ENCODE measurements at regions not wholly inside any gene's neighbourhood (a gene's known extent, or its start where the extent isn't known, plus 50 kb on each side); places are given as distances from the start of the nearest gene placed in this dataset.

GRCh38 chr13:87005511-87005910, 665.7 kb upstream of the SLITRK5 start:
- no peak overlapping the region for H3K4me3 ChIP-seq (ENCODE audit: low read depth, low read length)
- no peak for TF ChIP-seq CTCF (IDR thresholded peaks at IDR 0.05; ENCODE audit: borderline replicate concordance, insufficient read depth, low read depth, low read length)

- H3K4me3 ChIP-seq (ENCODE audit: low read depth, low read length) = no peak overlapping the region
- TF ChIP-seq CTCF (IDR thresholded peaks at IDR 0.05; ENCODE audit: borderline replicate concordance, insufficient read depth, low read depth, low read length) = no peak
Measured at GRCh38 chr13:87035526-87035925, 635.6 kb upstream of the SLITRK5 start.

DNA sequence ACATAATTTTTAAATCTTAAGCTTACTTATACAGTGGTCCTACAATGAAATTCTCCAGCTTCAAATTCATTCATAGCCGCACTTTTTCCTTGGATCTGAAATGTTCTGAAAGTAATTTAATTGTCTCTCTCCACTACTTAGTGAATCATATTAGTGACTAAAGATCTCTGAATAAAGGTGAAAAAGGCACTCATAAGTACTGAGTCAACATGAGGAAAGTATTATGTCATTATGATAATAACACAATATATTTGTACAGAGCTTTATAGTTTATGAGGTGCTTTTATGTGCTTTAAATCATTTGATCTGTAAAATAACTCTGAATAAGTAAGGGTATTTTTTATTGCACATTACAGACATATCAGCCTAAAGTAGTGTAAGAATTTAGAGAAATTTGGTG, 628.2 kb upstream of the SLITRK5 start:
- no peak overlapping the region for H3K4me3 ChIP-seq (ENCODE audit: low read depth, low read length)
- TF ChIP-seq CTCF (IDR thresholded peaks at IDR 0.05; ENCODE audit: borderline replicate concordance, insufficient read depth, low read depth, low read length) = no peak

DNA sequence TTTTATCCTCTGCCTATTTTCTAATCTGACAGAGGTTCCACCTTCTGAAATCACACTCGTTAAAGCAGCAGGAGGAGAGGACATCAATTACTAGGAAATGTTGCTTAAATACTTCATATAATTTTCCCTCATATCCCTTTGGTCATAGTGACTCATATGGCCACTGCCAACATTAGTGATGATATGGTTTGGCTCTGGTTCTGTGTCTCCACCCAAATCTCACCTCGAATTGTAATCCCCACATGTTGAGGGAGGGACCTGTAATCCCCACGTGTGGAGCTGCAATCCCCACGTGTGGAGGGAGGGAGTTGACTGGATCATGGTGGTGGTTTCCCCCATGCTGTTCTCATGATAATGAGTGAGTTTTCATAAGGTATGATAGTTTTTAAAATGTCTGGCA, 618.4 kb upstream of the SLITRK5 start:
- no peak for TF ChIP-seq CTCF (IDR thresholded peaks at IDR 0.05; ENCODE audit: borderline replicate concordance, insufficient read depth, low read depth, low read length)
- no peak overlapping the region for H3K4me3 ChIP-seq (ENCODE audit: low read depth, low read length)

DNA sequence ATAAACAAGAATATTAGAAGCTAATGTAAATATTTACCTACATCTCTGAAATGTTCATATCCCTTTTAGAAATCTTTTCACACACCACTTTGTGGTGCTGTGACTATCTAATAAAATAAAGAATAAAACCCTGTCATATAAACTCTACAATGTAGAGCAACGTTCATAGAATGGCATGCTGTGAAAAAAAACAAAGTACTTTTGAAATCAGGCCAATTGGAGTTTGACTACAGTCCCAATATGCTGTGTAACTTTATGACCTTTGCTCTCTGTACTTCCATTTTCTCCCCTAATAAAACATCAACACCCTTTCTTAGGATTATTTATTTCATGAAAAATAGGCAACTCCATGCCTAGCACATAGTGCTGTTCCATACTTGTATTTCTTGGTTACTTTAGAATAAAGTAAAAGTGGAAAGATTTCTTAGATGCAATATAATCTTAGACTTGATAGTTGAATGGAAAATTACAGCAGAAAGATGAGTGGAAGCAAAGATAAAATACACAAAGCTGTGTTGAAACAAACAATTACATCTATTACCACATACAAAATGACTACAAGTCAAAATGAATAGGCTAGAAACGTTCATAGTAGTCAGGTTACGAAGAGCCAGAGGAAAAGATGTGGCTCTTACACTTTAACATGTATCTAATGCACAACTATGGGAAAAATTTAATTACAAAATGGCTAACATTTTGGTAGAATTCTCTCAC, 613.2 kb upstream of the SLITRK5 start:
- no peak overlapping the region for H3K4me3 ChIP-seq (ENCODE audit: low read depth, low read length)
- TF ChIP-seq CTCF (IDR thresholded peaks at IDR 0.05; ENCODE audit: borderline replicate concordance, insufficient read depth, low read depth, low read length) = no peak

DNA sequence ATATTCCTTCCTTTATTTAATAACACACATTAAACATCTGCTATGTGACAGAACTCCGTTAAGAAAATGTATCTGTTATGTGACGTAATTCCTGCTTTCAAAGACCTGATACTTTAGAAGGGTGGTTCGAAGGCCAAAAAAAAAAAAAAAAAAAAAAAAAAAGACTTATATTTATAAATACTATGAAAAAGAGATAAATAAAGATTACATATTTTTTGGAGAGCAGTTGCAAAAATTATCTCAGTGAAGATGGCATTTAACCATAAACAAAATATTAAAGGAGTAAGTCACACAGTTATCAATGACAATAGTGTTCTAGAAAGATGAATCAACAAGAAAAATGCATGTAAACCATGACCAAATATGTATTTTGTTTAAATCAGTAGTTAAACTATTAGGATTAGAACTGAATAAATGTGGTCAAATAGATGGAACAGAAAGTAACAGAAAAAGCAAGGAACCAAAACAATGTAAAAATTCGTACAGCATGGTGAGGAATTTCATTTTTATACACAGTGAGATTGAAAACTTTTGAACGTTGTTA, 612.3 kb upstream of the SLITRK5 start:
- no peak overlapping the region for H3K4me3 ChIP-seq (ENCODE audit: low read depth, low read length)
- TF ChIP-seq CTCF (IDR thresholded peaks at IDR 0.05; ENCODE audit: borderline replicate concordance, insufficient read depth, low read depth, low read length) = no peak
